Gastroesophageal sphincter (tissue), 4 donors: ENCODE measurements at regions not wholly inside any gene's neighbourhood (a gene's known extent, or its start where the extent isn't known, plus 50 kb on each side); places are given as distances from the start of the nearest gene placed in this dataset.

Source experiments
- ATAC-seq: fragments of 150-250 bp; one replicate; pipeline ENCODE4 v1.9.1; 2016; ENCODE audit warnings: mild to moderate bottlenecking, moderate library complexity
- H3K27ac ChIP-seq, 4 donors: fragments of 200-600 bp; sonication (generic) in 3 of 4; 1 replicate in 3 of 4; 2 replicates in 1 of 4; pipeline ENCODE4 v1.5.1; 2016 to 2019
- H3K27me3 ChIP-seq: fragments of 200-600 bp; sonication (generic); one replicate; pipeline ENCODE4 v1.5.1; 2019
- H3K36me3 ChIP-seq, 2 donors: fragments of 200-600 bp; sonication (generic); one replicate each; pipeline ENCODE4 v1.5.1; 2019; ENCODE audit warnings: control low read depth in 1 of 2
- H3K4me1 ChIP-seq, 3 donors: fragments of 200-600 bp; sonication (generic); 1 replicate in 2 of 3; 2 replicates in 1 of 3; pipeline ENCODE4 v1.5.1; 2016 to 2019; ENCODE audit warnings: control low read depth in 2 of 3
- H3K4me3 ChIP-seq, 2 donors: fragments of 200-600 bp; sonication (generic); one replicate each; pipeline ENCODE4 v1.5.1; 2019; ENCODE audit warnings: mild to moderate bottlenecking in 1 of 2, moderate library complexity in 1 of 2
- H3K9me3 ChIP-seq, 3 donors: fragments of 200-600 bp; sonication (generic); one replicate each; pipeline ENCODE4 v1.5.1; 2017 to 2019; ENCODE audit warnings: control low read depth in 2 of 3
- EP300 ChIP-seq: sonication (generic); formaldehyde crosslinking; IDR thresholded peaks from one replicate; pipeline ENCODE4 v1.6.1; 2017; ENCODE audit warnings: antibody characterized with exemption, mild to moderate bottlenecking
- POLR2A ChIP-seq, 2 donors: fragments of 450-650 bp; IDR thresholded peaks; one replicate each; pipeline ENCODE4 v1.6.1; 2017; ENCODE audit warnings: antibody characterized with exemption in 2 of 2, mild to moderate bottlenecking in 2 of 2, moderate library complexity in 1 of 2
- POLR2AphosphoS5 ChIP-seq: sonication (generic); formaldehyde crosslinking; IDR thresholded peaks from one replicate; pipeline ENCODE4 v1.6.1; 2017; ENCODE audit warnings: antibody characterized with exemption
- WGBS, 2 donors: methylation state at CpG; one replicate each; pipeline ENCODE4 v1.1.5; 2018; ENCODE audit warnings: low coverage in 1 of 2; 5-methylcytosine and 5-hydroxymethylcytosine counted together
- TF ChIP-seq, protein P1 (sequence below), 4 experiments: fragments of 200-600 bp in 2 of 4; fragments of 450-650 bp in 2 of 4; sonication (generic) in 1 of 4; IDR thresholded peaks; one replicate each; pipeline ENCODE4 v1.5.1; 2017 to 2019; ENCODE audit warnings: antibody characterized with exemption in 4 of 4, mild to moderate bottlenecking in 2 of 4, moderate library complexity in 2 of 4

GRCh38 chr6:14796974-14797762, 448.7 kb upstream of the JARID2 start:
- 39 to 50% methylated on average over 2 of the region's 2 CpGs for WGBS, 2 donors
- peaks cover 0 to 11% (median 0%) of the 10 kb centered on the region in 3 donors for H3K4me1 ChIP-seq
- H3K4me3 ChIP-seq, result no peak overlapping the region
- no peak overlapping the region for H3K27ac ChIP-seq
- TF ChIP-seq, protein P1, sequence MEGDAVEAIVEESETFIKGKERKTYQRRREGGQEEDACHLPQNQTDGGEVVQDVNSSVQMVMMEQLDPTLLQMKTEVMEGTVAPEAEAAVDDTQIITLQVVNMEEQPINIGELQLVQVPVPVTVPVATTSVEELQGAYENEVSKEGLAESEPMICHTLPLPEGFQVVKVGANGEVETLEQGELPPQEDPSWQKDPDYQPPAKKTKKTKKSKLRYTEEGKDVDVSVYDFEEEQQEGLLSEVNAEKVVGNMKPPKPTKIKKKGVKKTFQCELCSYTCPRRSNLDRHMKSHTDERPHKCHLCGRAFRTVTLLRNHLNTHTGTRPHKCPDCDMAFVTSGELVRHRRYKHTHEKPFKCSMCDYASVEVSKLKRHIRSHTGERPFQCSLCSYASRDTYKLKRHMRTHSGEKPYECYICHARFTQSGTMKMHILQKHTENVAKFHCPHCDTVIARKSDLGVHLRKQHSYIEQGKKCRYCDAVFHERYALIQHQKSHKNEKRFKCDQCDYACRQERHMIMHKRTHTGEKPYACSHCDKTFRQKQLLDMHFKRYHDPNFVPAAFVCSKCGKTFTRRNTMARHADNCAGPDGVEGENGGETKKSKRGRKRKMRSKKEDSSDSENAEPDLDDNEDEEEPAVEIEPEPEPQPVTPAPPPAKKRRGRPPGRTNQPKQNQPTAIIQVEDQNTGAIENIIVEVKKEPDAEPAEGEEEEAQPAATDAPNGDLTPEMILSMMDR (IDR thresholded peaks at IDR 0.05), result no peak
- no peak for TF ChIP-seq POLR2AphosphoS5
- no peak for TF ChIP-seq POLR2A (IDR thresholded peaks at IDR 0.05)
- no peak for TF ChIP-seq EP300
- H3K9me3 ChIP-seq, result no peaks in the 10 kb centered on the region
- no peaks in the 10 kb centered on the region for H3K36me3 ChIP-seq
- ATAC-seq, result peak; percentile 27
- H3K27me3 ChIP-seq, result no peaks in the 10 kb centered on the region

- no peak for ATAC-seq
- peaks cover 0 to 8% (median 0%) of the 10 kb centered on the region in 3 donors for H3K4me1 ChIP-seq
- H3K27ac ChIP-seq, result no peak overlapping the region
- H3K27me3 ChIP-seq, result no peaks in the 10 kb centered on the region
- no peak for TF ChIP-seq POLR2A (IDR thresholded peaks at IDR 0.05)
- no peak for TF ChIP-seq POLR2AphosphoS5
- TF ChIP-seq EP300, result no peak
- TF ChIP-seq, protein P1 (IDR thresholded peaks at IDR 0.05), result no peak
- H3K4me3 ChIP-seq, result no peak overlapping the region
- H3K36me3 ChIP-seq, result no peaks in the 10 kb centered on the region
- no peaks in the 10 kb centered on the region for H3K9me3 ChIP-seq
Observed at GRCh38 chr6:14797875-14798593, 447.8 kb upstream of the JARID2 start.

- TF ChIP-seq EP300 (no peak), POLR2A (IDR thresholded peaks at IDR 0.05) (no peak), POLR2AphosphoS5 (no peak)
- TF ChIP-seq, protein P1 (IDR thresholded peaks at IDR 0.05), result no peak
- Histone ChIP-seq H3K9me3 (no peaks in the 10 kb centered on the region), H3K27me3 (no peaks in the 10 kb centered on the region), H3K4me3 (no peak overlapping the region), H3K36me3 (no peaks in the 10 kb centered on the region), H3K4me1 (peaks cover 0 to 8% (median 0%) of the 10 kb centered on the region in 3 donors), H3K27ac (no peak overlapping the region)
- ATAC-seq, result no peak
- WGBS, 2 donors, result 95 to 100% methylated on average over 1 to 4 of the region's 4 CpGs
Observed at GRCh38 chr6:14798594-14798982, 447.3 kb upstream of the JARID2 start.

DNA sequence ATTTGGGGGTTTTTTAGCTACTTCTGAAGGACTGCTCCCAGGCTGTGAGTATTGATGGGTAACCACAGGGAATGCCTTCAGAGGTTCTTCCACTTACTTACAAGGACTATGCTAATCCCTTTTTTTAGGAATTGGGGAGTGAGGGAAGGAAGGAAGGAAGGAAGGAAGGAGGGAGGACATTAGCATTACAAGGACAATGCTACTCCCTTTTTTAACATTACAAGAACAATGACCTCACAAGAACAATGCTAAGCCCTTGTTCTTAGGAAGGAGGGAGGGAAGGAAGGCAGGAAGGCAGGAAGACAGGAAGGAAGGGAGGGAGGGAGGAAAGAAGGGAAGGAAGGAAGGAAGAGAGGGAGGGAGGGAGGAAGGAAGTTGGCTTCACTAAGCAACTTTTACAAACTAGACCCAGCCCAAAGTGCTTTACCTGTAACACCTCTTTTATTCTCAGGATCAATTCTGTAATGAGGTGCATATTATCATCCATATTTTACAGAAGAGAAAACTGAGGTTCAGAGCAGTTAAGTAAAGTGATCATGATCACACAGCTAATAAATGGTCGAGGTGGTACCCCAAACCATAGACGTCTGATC, 446.8 kb upstream of the JARID2 start:
- TF ChIP-seq POLR2A (IDR thresholded peaks at IDR 0.05) (no peak), POLR2AphosphoS5 (no peak), EP300 (no peak)
- TF ChIP-seq, protein P1 (IDR thresholded peaks at IDR 0.05), result no peak
- Histone ChIP-seq H3K27me3 (no peaks in the 10 kb centered on the region), H3K9me3 (no peaks in the 10 kb centered on the region), H3K4me3 (no peak overlapping the region), H3K27ac (no peak overlapping the region), H3K4me1 (peaks cover 0 to 12% (median 0%) of the 10 kb centered on the region in 3 donors), H3K36me3 (no peaks in the 10 kb centered on the region)
- no peak for ATAC-seq
- WGBS, 2 donors, result 94% methylated on average over 2 of the region's 2 CpGs; no CpG with 5 or more reads in 1 of the 2 donors
